Spleen (tissue), 7 donors: ENCODE measurements at regions not wholly inside any gene's neighbourhood (a gene's known extent, or its start where the extent isn't known, plus 50 kb on each side); places are given as distances from the start of the nearest gene placed in this dataset.

ENCODE experiments used
- POLR2AphosphoS5 ChIP-seq, 3 donors: sonication (generic); formaldehyde crosslinking; IDR thresholded peaks; one replicate each; pipeline ENCODE4 v1.5.1; 2017; ENCODE audit warnings: antibody characterized with exemption in 3 of 3
- TF ChIP-seq, protein P1 (sequence below), 11 experiments: fragments of 200-600 bp in 7 of 11; fragments of 450-650 bp in 4 of 11; sonication (generic) in 4 of 11; IDR thresholded peaks in 8 of 11; conservative IDR thresholded peaks in 3 of 11; 1 replicate in 7 of 11; 2 replicates in 4 of 11; pipeline versions ENCODE4 v1.4.0 to v1.8.0; 2016 to 2021; ENCODE audit warnings: antibody characterized with exemption in 11 of 11, inconsistent platforms in 4 of 11, mild to moderate bottlenecking in 1 of 11
- donor health status: DM: no; HTN: no; CAD: no; lungs with moderate emphysema.
- donor health status: DM: no; HTN: no; CAD: no.
- donor health status: DM: no; HTN: no; CAD: no.

DNA sequence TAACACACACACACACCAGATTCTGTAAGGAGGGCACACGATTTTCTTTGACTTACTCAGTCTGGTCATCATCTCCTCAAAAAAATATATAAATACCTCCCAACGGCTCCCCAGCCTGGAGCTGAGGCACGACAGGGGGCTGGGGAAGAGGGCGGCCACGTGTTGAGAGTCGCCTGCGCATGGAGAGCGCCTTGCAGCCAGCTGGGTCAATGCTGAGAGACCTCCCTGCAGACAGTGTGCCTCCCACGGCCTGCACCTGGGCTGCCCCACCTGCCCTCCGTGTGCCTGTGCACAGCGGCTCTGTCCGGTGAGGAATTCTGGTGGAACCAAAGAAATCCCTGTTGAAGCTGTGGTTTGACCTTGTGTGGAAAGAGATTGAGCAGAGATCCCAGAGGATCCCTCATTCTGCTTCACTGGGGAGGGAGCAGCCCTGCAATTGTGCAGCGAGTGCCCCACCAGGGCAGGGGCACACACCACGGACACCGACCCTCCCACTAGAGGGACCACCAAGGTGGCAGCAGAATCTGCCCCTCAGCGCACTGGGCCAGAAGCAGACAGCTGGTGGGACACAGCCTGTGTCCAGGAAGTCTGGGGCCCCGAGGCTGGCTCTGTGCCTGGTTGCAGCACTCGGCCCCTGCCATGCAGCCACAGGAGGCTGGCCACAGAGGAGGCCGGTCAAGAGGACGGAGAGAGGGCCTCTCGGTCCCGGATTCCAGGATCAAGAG is 150.5 kb upstream of the PPP2R2D start:
- TF ChIP-seq, protein P1, sequence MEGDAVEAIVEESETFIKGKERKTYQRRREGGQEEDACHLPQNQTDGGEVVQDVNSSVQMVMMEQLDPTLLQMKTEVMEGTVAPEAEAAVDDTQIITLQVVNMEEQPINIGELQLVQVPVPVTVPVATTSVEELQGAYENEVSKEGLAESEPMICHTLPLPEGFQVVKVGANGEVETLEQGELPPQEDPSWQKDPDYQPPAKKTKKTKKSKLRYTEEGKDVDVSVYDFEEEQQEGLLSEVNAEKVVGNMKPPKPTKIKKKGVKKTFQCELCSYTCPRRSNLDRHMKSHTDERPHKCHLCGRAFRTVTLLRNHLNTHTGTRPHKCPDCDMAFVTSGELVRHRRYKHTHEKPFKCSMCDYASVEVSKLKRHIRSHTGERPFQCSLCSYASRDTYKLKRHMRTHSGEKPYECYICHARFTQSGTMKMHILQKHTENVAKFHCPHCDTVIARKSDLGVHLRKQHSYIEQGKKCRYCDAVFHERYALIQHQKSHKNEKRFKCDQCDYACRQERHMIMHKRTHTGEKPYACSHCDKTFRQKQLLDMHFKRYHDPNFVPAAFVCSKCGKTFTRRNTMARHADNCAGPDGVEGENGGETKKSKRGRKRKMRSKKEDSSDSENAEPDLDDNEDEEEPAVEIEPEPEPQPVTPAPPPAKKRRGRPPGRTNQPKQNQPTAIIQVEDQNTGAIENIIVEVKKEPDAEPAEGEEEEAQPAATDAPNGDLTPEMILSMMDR (IDR thresholded peaks at IDR 0.05 in 8 of 11, conservative IDR thresholded peaks at IDR 0.05 in 3 of 11) = no peak
- TF ChIP-seq POLR2AphosphoS5 (IDR thresholded peaks at IDR 0.05) = no peak
